Prostate gland (tissue), 2 donors: ENCODE measurements at regions not wholly inside any gene's neighbourhood (a gene's known extent, or its start where the extent isn't known, plus 50 kb on each side); places are given as distances from the start of the nearest gene placed in this dataset.

ENCODE experiments used
- CTCF ChIP-seq, 4 experiments: fragments of 200-600 bp in 2 of 4; fragments of 450-650 bp in 2 of 4; sonication (generic) in 2 of 4; IDR thresholded peaks; 1 replicate in 3 of 4; 2 replicates in 1 of 4; pipeline ENCODE4 v1.5.1; 2016 to 2019; ENCODE audit warnings: antibody characterized with exemption in 4 of 4, mild to moderate bottlenecking in 2 of 4, moderate library complexity in 2 of 4
- POLR2AphosphoS5 ChIP-seq: sonication (generic); formaldehyde crosslinking; IDR thresholded peaks from one replicate; pipeline ENCODE4 v1.6.1; 2017; ENCODE audit warnings: antibody characterized with exemption

GRCh38 chrX:150162141-150162540 is 201.0 kb upstream of the MAMLD1 start:
- TF ChIP-seq POLR2AphosphoS5 (no peak), CTCF (IDR thresholded peaks at IDR 0.05) (no peak)
